ENCODE measurements at regions not wholly inside any gene's neighbourhood (a gene's known extent, or its start where the extent isn't known, plus 50 kb on each side); places are given as distances from the start of the nearest gene placed in this dataset.

- TF ChIP-seq SUZ12 (IDR thresholded peaks at IDR 0.05; ENCODE audit: low read length) (no peak), KDM5A (IDR thresholded peaks at IDR 0.05; ENCODE audit: low read length) (no peak), TAF1 (IDR thresholded peaks at IDR 0.05; ENCODE audit: low read depth, low read length) (no peak), ATF3 (IDR thresholded peaks at IDR 0.05; ENCODE audit: insufficient read depth, low read depth, low read length) (no peak), E2F6 (IDR thresholded peaks at IDR 0.05) (no peak)
Observed at GRCh38 chr13:55550624-55551023, 1590.1 kb upstream of the PRR20A start (continued).

Measured in H1 (cell line).